Hepatocyte (in vitro differentiated cells): ENCODE measurements at regions not wholly inside any gene's neighbourhood (a gene's known extent, or its start where the extent isn't known, plus 50 kb on each side); places are given as distances from the start of the nearest gene placed in this dataset.

ENCODE experiments used
- DNase-seq: peaks from one replicate; pipeline ENCODE4 v3.0.0-alpha.2; 2016; ENCODE audit warnings: low spot score
- H2AFZ ChIP-seq: fragments of 200-600 bp; sonication (generic); 2 replicates; pipeline ENCODE4 v1.6.0; 2016; ENCODE audit warnings: antibody characterized with exemption, mild to moderate bottlenecking
- H3K27ac ChIP-seq: fragments of 200-600 bp; sonication (generic); 2 replicates; pipeline ENCODE4 v1.5.1; 2016; ENCODE audit warnings: mild to moderate bottlenecking
- H3K27me3 ChIP-seq: fragments of 200-600 bp; sonication (generic); 2 replicates; pipeline ENCODE4 v1.6.1; 2016
- H3K36me3 ChIP-seq: fragments of 200-600 bp; sonication (generic); replicated peaks from 2 replicates; pipeline ENCODE4 v1.5.1; 2016; ENCODE audit warnings: low read depth; ENCODE audit not compliant: insufficient read depth
- H3K4me1 ChIP-seq: fragments of 200-600 bp; sonication (generic); 2 replicates; pipeline ENCODE4 v1.5.1; 2016; ENCODE audit warnings: mild to moderate bottlenecking, moderate library complexity; ENCODE audit not compliant: insufficient read depth
- H3K4me2 ChIP-seq: fragments of 200-600 bp; sonication (generic); 2 replicates; pipeline ENCODE4 v1.6.0; 2016
- H3K4me3 ChIP-seq: fragments of 200-600 bp; sonication (generic); 2 replicates; pipeline ENCODE4 v1.5.1; 2016; ENCODE audit warnings: mild to moderate bottlenecking
- H3K79me2 ChIP-seq: fragments of 200-600 bp; sonication (generic); 2 replicates; pipeline ENCODE4 v1.6.0; 2017; ENCODE audit warnings: mild to moderate bottlenecking
- H3K9me2 ChIP-seq: fragments of 200-600 bp; sonication (generic); replicated peaks from 2 replicates; pipeline ENCODE4 v1.6.0; 2017; ENCODE audit warnings: mild to moderate bottlenecking; ENCODE audit not compliant: insufficient read depth
- H3K9me3 ChIP-seq: fragments of 200-600 bp; sonication (generic); 2 replicates; pipeline ENCODE4 v1.5.1; 2016; ENCODE audit warnings: low read depth, mild to moderate bottlenecking
- H4K20me1 ChIP-seq: fragments of 200-600 bp; sonication (generic); 2 replicates; pipeline ENCODE4 v1.6.0; 2016; ENCODE audit warnings: mild to moderate bottlenecking; ENCODE audit not compliant: insufficient read depth, poor library complexity, severe bottlenecking
- EZH2 ChIP-seq: fragments of 200-600 bp; sonication (generic); IDR thresholded peaks from 2 replicates; pipeline ENCODE4 v1.6.1; 2016; ENCODE audit warnings: antibody characterized with exemption, mild to moderate bottlenecking, borderline replicate concordance
- EZH2phosphoT487 ChIP-seq: fragments of 200-600 bp; sonication (generic); IDR thresholded peaks from one replicate; pipeline ENCODE4 v1.6.1; 2018; ENCODE audit warnings: antibody characterized with exemption, mild to moderate bottlenecking, low read depth, moderate library complexity; ENCODE audit not compliant: unreplicated experiment, severe bottlenecking
- WGBS: methylation state at CpG from one replicate; pipeline ENCODE4 v1.1.6; 2016; ENCODE audit warnings: low lambda C conversion rate; ENCODE audit errors: missing lambda C conversion rate; 5-methylcytosine and 5-hydroxymethylcytosine counted together
- TF ChIP-seq, protein P1 (sequence below): fragments of 200-600 bp; sonication (generic); IDR thresholded peaks from 2 replicates; pipeline ENCODE4 v1.5.1; 2016; ENCODE audit warnings: antibody characterized with exemption, mild to moderate bottlenecking; ENCODE audit not compliant: poor library complexity

DNA sequence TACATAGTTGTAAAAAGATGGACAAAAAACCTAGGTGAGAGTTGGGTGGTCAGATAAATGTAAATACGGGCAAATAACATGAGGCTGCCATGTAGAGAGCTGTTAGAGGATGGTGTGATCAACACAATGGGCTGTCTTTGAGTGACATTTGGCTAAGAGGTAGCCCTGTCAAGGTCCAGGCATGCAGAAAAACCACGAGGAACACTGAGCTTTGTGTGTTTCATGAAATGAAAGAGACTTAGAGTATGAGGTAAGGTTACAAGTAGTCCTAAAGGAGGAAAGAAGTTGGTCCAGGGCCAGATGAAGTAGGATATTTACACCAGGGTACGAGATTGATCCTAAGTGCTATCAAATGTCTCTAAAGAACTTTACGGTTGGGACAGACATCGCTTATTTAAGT is 160.9 kb downstream of the RDH14 start:
- 95% methylated on average over 5 of the region's 5 CpGs for WGBS
- no peaks in the 10 kb centered on the region for H4K20me1 ChIP-seq
- H3K27me3 ChIP-seq = no peaks in the 10 kb centered on the region
- no peaks in the 10 kb centered on the region for H3K9me2 ChIP-seq
- no peak overlapping the region for H3K4me2 ChIP-seq
- no peak overlapping the region for H2AFZ ChIP-seq
- peaks cover 4% of the 10 kb centered on the region for H3K4me1 ChIP-seq
- no peaks in the 10 kb centered on the region for H3K36me3 ChIP-seq
- H3K9me3 ChIP-seq = no peaks in the 10 kb centered on the region
- no peak overlapping the region for H3K4me3 ChIP-seq
- no peaks in the 10 kb centered on the region for H3K79me2 ChIP-seq
- no peak overlapping the region for H3K27ac ChIP-seq
- TF ChIP-seq, protein P1, sequence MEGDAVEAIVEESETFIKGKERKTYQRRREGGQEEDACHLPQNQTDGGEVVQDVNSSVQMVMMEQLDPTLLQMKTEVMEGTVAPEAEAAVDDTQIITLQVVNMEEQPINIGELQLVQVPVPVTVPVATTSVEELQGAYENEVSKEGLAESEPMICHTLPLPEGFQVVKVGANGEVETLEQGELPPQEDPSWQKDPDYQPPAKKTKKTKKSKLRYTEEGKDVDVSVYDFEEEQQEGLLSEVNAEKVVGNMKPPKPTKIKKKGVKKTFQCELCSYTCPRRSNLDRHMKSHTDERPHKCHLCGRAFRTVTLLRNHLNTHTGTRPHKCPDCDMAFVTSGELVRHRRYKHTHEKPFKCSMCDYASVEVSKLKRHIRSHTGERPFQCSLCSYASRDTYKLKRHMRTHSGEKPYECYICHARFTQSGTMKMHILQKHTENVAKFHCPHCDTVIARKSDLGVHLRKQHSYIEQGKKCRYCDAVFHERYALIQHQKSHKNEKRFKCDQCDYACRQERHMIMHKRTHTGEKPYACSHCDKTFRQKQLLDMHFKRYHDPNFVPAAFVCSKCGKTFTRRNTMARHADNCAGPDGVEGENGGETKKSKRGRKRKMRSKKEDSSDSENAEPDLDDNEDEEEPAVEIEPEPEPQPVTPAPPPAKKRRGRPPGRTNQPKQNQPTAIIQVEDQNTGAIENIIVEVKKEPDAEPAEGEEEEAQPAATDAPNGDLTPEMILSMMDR = no peak
- no peak for TF ChIP-seq EZH2
- TF ChIP-seq EZH2phosphoT487 = no peak
- no peak for DNase-seq

DNA sequence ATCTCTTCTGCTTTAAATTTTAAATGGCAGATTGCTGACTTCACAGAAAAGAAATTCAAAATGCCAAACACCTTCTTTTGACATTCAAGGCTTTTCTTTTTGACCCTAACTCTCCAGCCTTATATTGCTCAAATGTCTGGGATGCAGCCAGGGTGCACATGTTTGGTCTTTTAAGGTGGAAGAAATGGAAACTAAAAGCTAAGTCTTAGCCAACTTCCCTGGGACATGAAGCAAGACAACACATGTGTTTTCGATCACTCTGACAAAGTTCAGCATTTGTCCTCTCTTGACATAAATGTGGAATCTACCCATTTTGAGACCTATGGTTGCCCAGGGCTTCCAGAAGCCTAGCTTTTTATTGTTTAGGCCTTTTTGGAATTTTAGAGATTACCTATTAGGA is 161.6 kb downstream of the RDH14 start:
- Histone ChIP-seq H3K4me2 (no peak overlapping the region), H3K27ac (no peak overlapping the region), H3K27me3 (no peaks in the 10 kb centered on the region), H3K4me1 (no peaks in the 10 kb centered on the region), H4K20me1 (no peaks in the 10 kb centered on the region), H3K4me3 (no peak overlapping the region), H2AFZ (no peak overlapping the region), H3K36me3 (no peaks in the 10 kb centered on the region), H3K79me2 (no peaks in the 10 kb centered on the region), H3K9me2 (no peaks in the 10 kb centered on the region), H3K9me3 (no peaks in the 10 kb centered on the region)
- WGBS = 100% methylated on average over 1 of the region's 1 CpG
- no peak for DNase-seq
- TF ChIP-seq EZH2 (no peak), EZH2phosphoT487 (no peak)
- TF ChIP-seq, protein P1 = no peak

DNA sequence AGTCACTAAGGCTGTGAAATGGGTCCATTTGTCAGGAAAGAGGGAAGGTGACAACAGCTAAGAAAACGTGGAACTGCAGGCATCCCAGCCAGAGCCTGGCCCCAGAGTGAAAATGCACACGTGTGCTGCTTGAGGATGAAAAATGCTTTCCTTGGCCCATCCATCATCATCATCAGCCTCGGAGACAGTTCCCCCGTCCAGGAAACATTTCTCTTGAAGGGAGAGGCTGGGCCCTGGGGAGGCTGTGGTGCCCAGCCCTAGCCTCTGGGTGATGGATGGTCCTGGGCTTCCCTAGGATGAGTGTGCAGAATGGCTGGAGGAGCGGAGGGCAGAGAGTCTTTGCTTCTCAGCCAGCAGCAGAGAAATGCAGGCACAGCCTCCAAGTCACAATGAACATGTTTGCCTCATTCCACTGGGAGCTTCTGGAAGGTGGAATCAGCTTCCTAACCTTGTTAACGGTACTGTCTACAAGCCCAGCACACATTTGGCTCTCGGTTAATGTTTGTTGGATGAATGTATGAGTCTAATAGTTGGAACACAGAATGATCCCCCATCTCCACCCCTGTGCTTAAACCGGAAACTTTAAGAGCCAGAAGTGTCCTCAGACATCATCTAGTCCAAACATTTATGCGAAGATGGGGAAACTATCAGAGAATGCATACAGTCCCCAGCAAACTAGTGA is 164.0 kb downstream of the RDH14 start:
- TF ChIP-seq EZH2phosphoT487 (no peak), EZH2 (no peak)
- TF ChIP-seq, protein P1 = no peak
- DNase-seq = no peak

GRCh38 chr2:18395555-18395954 is 164.9 kb downstream of the RDH14 start:
- WGBS = 91% methylated on average over 5 of the region's 5 CpGs
- H3K9me2 ChIP-seq = no peaks in the 10 kb centered on the region

More for the DNA sequence above, 164.0 kb downstream of the RDH14 start:
- WGBS = 83% methylated on average over 9 of the region's 9 CpGs
- H3K27ac ChIP-seq = no peak overlapping the region
- no peak overlapping the region for H3K4me2 ChIP-seq
- H3K36me3 ChIP-seq = no peaks in the 10 kb centered on the region
- no peaks in the 10 kb centered on the region for H3K27me3 ChIP-seq
- no peaks in the 10 kb centered on the region for H4K20me1 ChIP-seq
- no peaks in the 10 kb centered on the region for H3K9me3 ChIP-seq
- no peak overlapping the region for H2AFZ ChIP-seq
- H3K79me2 ChIP-seq = no peaks in the 10 kb centered on the region
- no peak overlapping the region for H3K4me3 ChIP-seq
- no peaks in the 10 kb centered on the region for H3K9me2 ChIP-seq
- no peaks in the 10 kb centered on the region for H3K4me1 ChIP-seq

More at GRCh38 chr2:18395555-18395954, 164.9 kb downstream of the RDH14 start:
- Histone ChIP-seq H2AFZ (no peak overlapping the region), H4K20me1 (no peaks in the 10 kb centered on the region), H3K9me3 (no peaks in the 10 kb centered on the region), H3K4me3 (no peak overlapping the region), H3K36me3 (no peaks in the 10 kb centered on the region), H3K27me3 (no peaks in the 10 kb centered on the region), H3K27ac (no peak overlapping the region), H3K79me2 (no peaks in the 10 kb centered on the region), H3K4me1 (no peaks in the 10 kb centered on the region), H3K4me2 (no peak overlapping the region)
- TF ChIP-seq, protein P1 = no peak
- TF ChIP-seq EZH2phosphoT487 (no peak), EZH2 (no peak)
- no peak for DNase-seq
